C4-2B (cell line): ENCODE measurements at regions not wholly inside any gene's neighbourhood (a gene's known extent, or its start where the extent isn't known, plus 50 kb on each side); places are given as distances from the start of the nearest gene placed in this dataset.

ENCODE experiments used
- CTCF ChIP-seq: fragments of 450-650 bp; conservative IDR thresholded peaks from 2 replicates; pipeline ENCODE4 v1.5.1; 2017; ENCODE audit warnings: mild to moderate bottlenecking
- ZFX ChIP-seq: fragments of 450-650 bp; IDR thresholded peaks from 2 replicates; pipeline ENCODE4 v1.6.1; 2017

DNA sequence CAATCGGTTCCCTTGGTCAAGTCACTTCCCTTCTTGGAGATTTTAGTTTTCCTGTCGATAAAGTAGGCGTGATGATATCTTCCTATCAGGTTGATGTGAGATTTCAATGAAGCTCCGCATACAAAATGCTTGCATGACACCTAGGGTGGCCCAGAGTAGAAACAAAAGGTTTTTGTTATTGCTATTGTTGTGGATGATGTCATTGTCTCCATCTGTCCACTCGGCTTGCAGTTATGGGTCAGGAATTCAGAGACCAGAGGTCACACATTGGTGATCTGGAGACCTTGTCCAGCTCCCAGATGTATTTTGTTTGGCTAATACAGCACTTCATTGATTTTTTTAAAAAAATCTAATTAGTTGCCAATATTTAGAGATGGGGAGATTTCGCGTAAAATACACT lies 382.1 kb downstream of the MN1 start:
- no peak for TF ChIP-seq CTCF
- no peak for TF ChIP-seq ZFX
